HCT116 (cell line): ENCODE measurements at regions not wholly inside any gene's neighbourhood (a gene's known extent, or its start where the extent isn't known, plus 50 kb on each side); places are given as distances from the start of the nearest gene placed in this dataset.

Experiments used
- ATAC-seq: fragments of 200-7000 bp; cut with Tn5 transposase; 2 replicates; pipeline ENCODE4 v1.9.1; 2020; ENCODE audit warnings: mild to moderate bottlenecking, moderate library complexity
- BruUV-seq: library from RNA; stranded (reverse); fragments of 400-500 nt; replicated peaks from 2 replicates; lab custom pipeline; 2021; lab: Mats Ljungman, UMichigan
- CTCF ChIA-PET: fragments of 300-600 bp; sonication (Branson Sonifier 250); formaldehyde crosslinking; loops from one replicate; lab custom pipeline; 2021; ENCODE audit warnings: antibody characterized with exemption; lab: Charles Lee
- POLR2A ChIA-PET: fragments of 300-600, 350-600 bp; sonication (Branson Sonifier 250); formaldehyde crosslinking; loops from one replicate; lab custom pipeline; 2021; ENCODE audit warnings: antibody characterized with exemption; lab: Charles Lee
- RAD21 ChIA-PET, 2 experiments: fragments of 300-600 bp; sonication (Branson Sonifier 250); formaldehyde crosslinking; loops; one replicate each; lab custom pipeline; 2023; ENCODE audit warnings: low total read pairs in 2 of 2; ENCODE audit not compliant: uncharacterized antibody in 2 of 2, unreplicated experiment in 2 of 2, low non-redundant PET in 1 of 2; lab: Charles Lee
- DNase-seq: peaks from one replicate; pipeline ENCODE4 v3.0.0-alpha.2; 2010; ENCODE audit warnings: low read depth, low spot score
- H2AFZ ChIP-seq: fragments of 200-600 bp; shearing (Covaris generic), sonication (generic); 2 replicates; pipeline ENCODE4 v1.6.1; 2017; ENCODE audit warnings: low read depth, mixed run types, mixed read lengths, antibody characterized with exemption, low read length; ENCODE audit not compliant: poor library complexity, severe bottlenecking
- H3K27ac ChIP-seq: 2 replicates; pipeline ENCODE4 v1.5.1; 2012; ENCODE audit warnings: low read depth, low read length
- H3K27me3 ChIP-seq: fragments of 200-600 bp; sonication (generic); 2 replicates; pipeline ENCODE4 v1.6.1; 2016; ENCODE audit warnings: mixed run types, low read length, mixed read lengths; ENCODE audit not compliant: insufficient read depth
- H3K36me3 ChIP-seq, 2 experiments: fragments of 200-500 bp in 1 of 2; fragments of 200-600 bp in 1 of 2; sonication (Bioruptor generic) in 1 of 2; sonication (generic) in 1 of 2; 2 replicates each; pipeline versions ENCODE4 v1.5.1 to v1.6.1; 2014 to 2016; ENCODE audit warnings: low read length in 2 of 2, inconsistent platforms in 1 of 2, mixed read lengths in 1 of 2, mixed run types in 1 of 2; ENCODE audit not compliant: insufficient read depth in 2 of 2, control insufficient read depth in 1 of 2
- H3K4me1 ChIP-seq, 2 experiments: fragments of 200-600 bp in 1 of 2; sonication (generic) in 1 of 2; 2 replicates each; pipeline versions ENCODE4 v1.5.1 to v1.6.1; 2012 to 2017; ENCODE audit warnings: low read length in 2 of 2, inconsistent platforms in 1 of 2, mild to moderate bottlenecking in 1 of 2, mixed read lengths in 1 of 2, mixed run types in 1 of 2, moderate library complexity in 1 of 2; ENCODE audit not compliant: insufficient read depth in 2 of 2, control insufficient read depth in 1 of 2
- H3K4me2 ChIP-seq: fragments of 200-600 bp; sonication (generic); 2 replicates; pipeline ENCODE4 v1.6.1; 2017; ENCODE audit warnings: mixed run types, low read length, mixed read lengths
- H3K4me3 ChIP-seq, 2 experiments: fragments of 200-600 bp in 1 of 2; sonication (generic) in 1 of 2; replicated peaks in 1 of 2; 2 replicates each; pipeline ENCODE4 v1.5.1; 2011 to 2016; ENCODE audit warnings: low read length in 2 of 2, control low read depth in 1 of 2, low read depth in 1 of 2, mild to moderate bottlenecking in 1 of 2, mixed read lengths in 1 of 2, mixed run types in 1 of 2
- H3K79me2 ChIP-seq: fragments of 200-600 bp; sonication (generic); 2 replicates; pipeline ENCODE4 v1.6.1; 2017; ENCODE audit warnings: mild to moderate bottlenecking, mixed run types, low read length, moderate library complexity, mixed read lengths; ENCODE audit not compliant: insufficient read depth
- H3K9ac ChIP-seq: fragments of 200-600 bp; sonication (generic); 2 replicates; pipeline ENCODE4 v1.6.1; 2016; ENCODE audit warnings: low read length, mixed read lengths
- H3K9me2 ChIP-seq: fragments of 200-600 bp; sonication (generic), shearing (Covaris generic); 2 replicates; pipeline ENCODE4 v1.6.1; 2017; ENCODE audit warnings: mixed run types, mild to moderate bottlenecking, moderate library complexity; ENCODE audit not compliant: insufficient read depth
- H3K9me3 ChIP-seq, 2 experiments: fragments of 200-500 bp in 1 of 2; fragments of 200-600 bp in 1 of 2; sonication (Bioruptor generic) in 1 of 2; sonication (generic) in 1 of 2; 2 replicates each; pipeline ENCODE4 v1.6.1; 2014 to 2017; ENCODE audit warnings: low read length in 2 of 2, mixed read lengths in 2 of 2, inconsistent platforms in 1 of 2, low read depth in 1 of 2, mild to moderate bottlenecking in 1 of 2, mixed run types in 1 of 2, moderate library complexity in 1 of 2; ENCODE audit not compliant: control insufficient read depth in 1 of 2, insufficient read depth in 1 of 2
- H4K20me1 ChIP-seq: fragments of 200-600 bp; sonication (generic), shearing (Covaris generic); 2 replicates; pipeline ENCODE4 v1.6.1; 2017; ENCODE audit warnings: mixed run types, mild to moderate bottlenecking, moderate library complexity; ENCODE audit not compliant: insufficient read depth
- POLR2AphosphoS5 ChIP-seq: IDR thresholded peaks from 2 replicates; pipeline ENCODE4 v1.6.1; 2011; ENCODE audit warnings: mild to moderate bottlenecking, low read depth, low read length, moderate library complexity
- REST ChIP-seq: IDR thresholded peaks from 2 replicates; pipeline ENCODE4 v1.6.1; 2012; ENCODE audit warnings: low read depth
- SIN3A ChIP-seq: IDR thresholded peaks from 2 replicates; pipeline ENCODE4 v1.6.1; 2012; ENCODE audit warnings: low read depth
- ZBTB33 ChIP-seq: IDR thresholded peaks from 2 replicates; pipeline ENCODE4 v1.6.1; 2011; ENCODE audit warnings: mild to moderate bottlenecking, low read length, moderate library complexity; ENCODE audit not compliant: insufficient replicate concordance; ENCODE audit errors: extremely low read depth
- intact Hi-C: fragments of 100-400 bp; cut with micrococcal nuclease; formaldehyde crosslinking; loops from 2 replicates; pipeline ENCODE4 v1.10.0; 2022

- no peak for TF ChIP-seq REST
- TF ChIP-seq ZBTB33: no peak
- no peak for TF ChIP-seq POLR2AphosphoS5
Observed at GRCh38 chr12:14186193-14186502, 179.3 kb upstream of the ATF7IP start (continued).

- no peaks in the 10 kb centered on the region for H4K20me1 ChIP-seq
- H3K4me3 ChIP-seq: no peak overlapping the region
- H3K27ac ChIP-seq: no peak overlapping the region
- no peak overlapping the region for H3K4me2 ChIP-seq
- no peaks in the 10 kb centered on the region for H3K36me3 ChIP-seq
- no peaks in the 10 kb centered on the region for H3K27me3 ChIP-seq
- no peaks in the 10 kb centered on the region for H3K4me1 ChIP-seq
- ChIA-PET RAD21 (no interaction called here), CTCF (interaction anchor here (1.3 to 2.8 kb wide), 2 partner anchors 51 to 267 kb away, joined by 8 to 12 read pairs; no protein-coding TSS in a partner anchor), POLR2A (no interaction called here)
- BruUV-seq: no TSS peak
- H3K9me2 ChIP-seq: no peaks in the 10 kb centered on the region
- no peak for ATAC-seq
- no peaks in the 10 kb centered on the region for H3K9me3 ChIP-seq
- no peak overlapping the region for H3K9ac ChIP-seq
- H2AFZ ChIP-seq: no peak overlapping the region
- no peaks in the 10 kb centered on the region for H3K79me2 ChIP-seq
- no peak for TF ChIP-seq SIN3A
- TF ChIP-seq, all 23 proteins: peak for 0
- intact Hi-C loops: loop anchor here (2.0 to 10.0 kb wide), 3 partner anchors 265 to 808 kb away; no protein-coding TSS in a partner anchor
- DNase-seq: no peak
Observed at GRCh38 chr12:14187002-14187401, 178.5 kb upstream of the ATF7IP start.
